Duodenal mucosa (tissue), 2 donors: ENCODE measurements at regions not wholly inside any gene's neighbourhood (a gene's known extent, or its start where the extent isn't known, plus 50 kb on each side); places are given as distances from the start of the nearest gene placed in this dataset.

Experiments used
- H3K27ac ChIP-seq: one replicate; pipeline ENCODE4 v1.7.0; 2013; ENCODE audit warnings: low read depth, low read length
- H3K27me3 ChIP-seq, 2 donors: one replicate each; pipeline ENCODE4 v1.7.0; 2013; ENCODE audit warnings: low read length in 2 of 2, control low read depth in 1 of 2; ENCODE audit not compliant: insufficient read depth in 2 of 2, control insufficient read depth in 1 of 2
- H3K36me3 ChIP-seq, 2 donors: one replicate each; pipeline ENCODE4 v1.7.0; 2013; ENCODE audit warnings: low read length in 2 of 2, control low read depth in 1 of 2; ENCODE audit not compliant: insufficient read depth in 2 of 2, control insufficient read depth in 1 of 2
- H3K4me1 ChIP-seq, 2 donors: one replicate each; pipeline ENCODE4 v1.7.0; 2013; ENCODE audit warnings: low read length in 2 of 2, control low read depth in 1 of 2; ENCODE audit not compliant: insufficient read depth in 2 of 2, control insufficient read depth in 1 of 2
- H3K4me3 ChIP-seq, 2 donors: one replicate each; pipeline ENCODE4 v1.7.0; 2013; ENCODE audit warnings: low read length in 2 of 2, low read depth in 1 of 2
- H3K9ac ChIP-seq, 2 donors: one replicate each; pipeline ENCODE4 v1.7.0; 2013; ENCODE audit warnings: low read length in 2 of 2, low read depth in 1 of 2
- H3K9me3 ChIP-seq, 2 donors: one replicate each; pipeline ENCODE4 v1.7.0; 2013; ENCODE audit warnings: low read length in 2 of 2, control low read depth in 1 of 2; ENCODE audit not compliant: control insufficient read depth in 1 of 2

- no peak overlapping the region for H3K9ac ChIP-seq
- no peaks in the 10 kb centered on the region for H3K36me3 ChIP-seq
- no peaks in the 10 kb centered on the region for H3K9me3 ChIP-seq
- no peaks in the 10 kb centered on the region for H3K27me3 ChIP-seq
- no peaks in the 10 kb centered on the region for H3K4me1 ChIP-seq
- no peak overlapping the region for H3K27ac ChIP-seq
- H3K4me3 ChIP-seq, result no peak overlapping the region
These were observed 116.3 kb upstream of the RET start for GRCh38 chr10:42960491-42960990.

GRCh38 chr10:42960991-42961795, 115.7 kb upstream of the RET start:
- Histone ChIP-seq H3K4me1 (no peaks in the 10 kb centered on the region), H3K36me3 (no peaks in the 10 kb centered on the region), H3K9me3 (no peaks in the 10 kb centered on the region), H3K9ac (no peak overlapping the region), H3K4me3 (no peak overlapping the region), H3K27me3 (no peaks in the 10 kb centered on the region), H3K27ac (no peak overlapping the region)

GRCh38 chr10:42961796-42962109, 115.1 kb upstream of the RET start:
- Histone ChIP-seq H3K9ac (no peak overlapping the region), H3K27ac (no peak overlapping the region), H3K4me3 (no peak overlapping the region), H3K9me3 (no peaks in the 10 kb centered on the region), H3K36me3 (no peaks in the 10 kb centered on the region), H3K4me1 (no peaks in the 10 kb centered on the region), H3K27me3 (no peaks in the 10 kb centered on the region)

GRCh38 chr10:42962110-42962901, 114.6 kb upstream of the RET start:
- H3K9ac ChIP-seq, result no peak overlapping the region
- H3K27me3 ChIP-seq, result no peaks in the 10 kb centered on the region
- H3K4me3 ChIP-seq, result no peak overlapping the region
- no peaks in the 10 kb centered on the region for H3K4me1 ChIP-seq
- H3K36me3 ChIP-seq, result no peaks in the 10 kb centered on the region
- no peak overlapping the region for H3K27ac ChIP-seq
- no peaks in the 10 kb centered on the region for H3K9me3 ChIP-seq

GRCh38 chr10:42962902-42963231, 114.0 kb upstream of the RET start:
- Histone ChIP-seq H3K4me3 (no peak overlapping the region), H3K9me3 (no peaks in the 10 kb centered on the region), H3K27me3 (no peaks in the 10 kb centered on the region), H3K36me3 (no peaks in the 10 kb centered on the region), H3K4me1 (no peaks in the 10 kb centered on the region), H3K27ac (no peak overlapping the region), H3K9ac (no peak overlapping the region)

- Histone ChIP-seq H3K9me3 (no peaks in the 10 kb centered on the region), H3K4me3 (no peak overlapping the region), H3K27ac (no peak overlapping the region), H3K9ac (no peak overlapping the region), H3K4me1 (no peaks in the 10 kb centered on the region), H3K27me3 (no peaks in the 10 kb centered on the region), H3K36me3 (no peaks in the 10 kb centered on the region)
These were observed 113.6 kb upstream of the RET start for GRCh38 chr10:42963312-42963711.

- no peaks in the 10 kb centered on the region for H3K36me3 ChIP-seq
- no peak overlapping the region for H3K4me3 ChIP-seq
- H3K27ac ChIP-seq, result no peak overlapping the region
- H3K27me3 ChIP-seq, result no peaks in the 10 kb centered on the region
- H3K9ac ChIP-seq, result no peak overlapping the region
- no peaks in the 10 kb centered on the region for H3K4me1 ChIP-seq
- H3K9me3 ChIP-seq, result no peaks in the 10 kb centered on the region
These were observed 107.7 kb upstream of the RET start for GRCh38 chr10:42969147-42969546.

- H3K27me3 ChIP-seq, result no peaks in the 10 kb centered on the region
- no peak overlapping the region for H3K4me3 ChIP-seq
- H3K9me3 ChIP-seq, result no peaks in the 10 kb centered on the region
- no peaks in the 10 kb centered on the region for H3K4me1 ChIP-seq
- H3K36me3 ChIP-seq, result no peaks in the 10 kb centered on the region
- no peak overlapping the region for H3K27ac ChIP-seq
- no peak overlapping the region for H3K9ac ChIP-seq
These were observed 107.0 kb upstream of the RET start for GRCh38 chr10:42969909-42970308.

GRCh38 chr10:42970451-42971250, 106.2 kb upstream of the RET start:
- Histone ChIP-seq H3K27ac (no peak overlapping the region), H3K36me3 (no peaks in the 10 kb centered on the region)

GRCh38 chr10:42971251-42971599, 105.6 kb upstream of the RET start:
- Histone ChIP-seq H3K9ac (no peak overlapping the region), H3K27ac (no peak overlapping the region), H3K9me3 (no peaks in the 10 kb centered on the region), H3K27me3 (no peaks in the 10 kb centered on the region), H3K36me3 (no peaks in the 10 kb centered on the region), H3K4me1 (no peaks in the 10 kb centered on the region), H3K4me3 (no peak overlapping the region)

More at GRCh38 chr10:42970451-42971250, 106.2 kb upstream of the RET start:
- Histone ChIP-seq H3K9ac (no peak overlapping the region), H3K9me3 (no peaks in the 10 kb centered on the region), H3K4me3 (no peak overlapping the region), H3K4me1 (no peaks in the 10 kb centered on the region), H3K27me3 (no peaks in the 10 kb centered on the region)
